Erythroblast (primary cell): ENCODE measurements at regions not wholly inside any gene's neighbourhood (a gene's known extent, or its start where the extent isn't known, plus 50 kb on each side); places are given as distances from the start of the nearest gene placed in this dataset.

Source experiments
- GATA1 ChIP-seq: IDR thresholded peaks from 2 replicates; pipeline ENCODE4 v1.6.1; 2011; ENCODE audit warnings: low read depth, mild to moderate bottlenecking, control low read depth, low read length, moderate library complexity
- POLR2A ChIP-seq: IDR thresholded peaks from 2 replicates; pipeline ENCODE4 v1.6.1; 2011; ENCODE audit warnings: mild to moderate bottlenecking, low read length

GRCh38 chr3:124298951-124299350, 307.0 kb upstream of the ROPN1 start:
- TF ChIP-seq POLR2A (no peak), GATA1 (no peak)
